Astrocyte (in vitro differentiated cells and primary cell): ENCODE measurements at regions not wholly inside any gene's neighbourhood (a gene's known extent, or its start where the extent isn't known, plus 50 kb on each side); places are given as distances from the start of the nearest gene placed in this dataset.

ENCODE experiments used
- CTCF ChIP-seq: IDR thresholded peaks from 2 replicates; pipeline ENCODE4 v1.5.1; 2011; ENCODE audit warnings: low read depth, mild to moderate bottlenecking, inconsistent platforms, low read length, moderate library complexity; ENCODE audit not compliant: insufficient read depth
- EZH2 ChIP-seq: IDR thresholded peaks from 2 replicates; pipeline ENCODE4 v1.6.1; 2012; ENCODE audit warnings: mild to moderate bottlenecking, low read length, inconsistent platforms; ENCODE audit not compliant: insufficient read depth

- TF ChIP-seq CTCF: no peak
- no peak for TF ChIP-seq EZH2
Measured at GRCh38 chr3:1613962-1614361, 484.7 kb upstream of the CNTN4 start.
